Neural crest cell (in vitro differentiated cells): ENCODE measurements at regions not wholly inside any gene's neighbourhood (a gene's known extent, or its start where the extent isn't known, plus 50 kb on each side); places are given as distances from the start of the nearest gene placed in this dataset.

Experiments used
- DNase-seq: peaks from one replicate; pipeline ENCODE4 v3.0.0; 2021; ENCODE audit warnings: low read depth, mixed read lengths, low spot score
- H3K27ac Mint-ChIP-seq: one replicate; pipeline ENCODE4 v1.8.0; 2021; ENCODE audit warnings: mild to moderate bottlenecking, mixed read lengths; ENCODE audit not compliant: unreplicated experiment
- H3K27me3 Mint-ChIP-seq: 2 replicates; pipeline ENCODE4 v1.8.0; 2021; ENCODE audit warnings: low read depth, mild to moderate bottlenecking, mixed read lengths
- H3K36me3 Mint-ChIP-seq: 2 replicates; pipeline ENCODE4 v1.8.0; 2021; ENCODE audit warnings: low read depth, mild to moderate bottlenecking, mixed read lengths
- H3K4me1 Mint-ChIP-seq: 2 replicates; pipeline ENCODE4 v1.8.0; 2021; ENCODE audit warnings: mixed read lengths
- H3K4me3 Mint-ChIP-seq: one replicate; pipeline ENCODE4 v1.8.0; 2021; ENCODE audit warnings: mild to moderate bottlenecking, mixed read lengths
- H3K9me3 Mint-ChIP-seq: 2 replicates; pipeline ENCODE4 v1.8.0; 2021; ENCODE audit warnings: mixed read lengths
- CTCF ChIP-seq: fragments of 200-600 bp; sonication (generic); conservative IDR thresholded peaks from 2 replicates; pipeline ENCODE4 v1.5.0; 2021; ENCODE audit warnings: antibody characterized with exemption, mild to moderate bottlenecking

GRCh38 chr14:54337314-54337713, 59.5 kb upstream of the CDKN3 start:
- Mint-ChIP-seq H3K27me3 (peaks cover 3% of the 10 kb centered on the region), H3K4me3 (no peak overlapping the region), H3K36me3 (no peaks in the 10 kb centered on the region), H3K9me3 (no peaks in the 10 kb centered on the region), H3K4me1 (peaks cover 14% of the 10 kb centered on the region), H3K27ac (no peak overlapping the region)
- DNase-seq = no peak
- no peak for TF ChIP-seq CTCF

GRCh38 chr14:54338696-54339317, 58.0 kb upstream of the CDKN3 start:
- Mint-ChIP-seq H3K4me3 (no peak overlapping the region), H3K4me1 (peaks cover 21% of the 10 kb centered on the region), H3K36me3 (no peaks in the 10 kb centered on the region), H3K9me3 (no peaks in the 10 kb centered on the region), H3K27ac (no peak overlapping the region), H3K27me3 (peaks cover 3% of the 10 kb centered on the region)
- DNase-seq = no peak
- TF ChIP-seq CTCF = peak; percentile 59

GRCh38 chr14:54339771-54340170, 57.0 kb upstream of the CDKN3 start:
- H3K27ac Mint-ChIP-seq = no peak overlapping the region
- no peak overlapping the region for H3K4me3 Mint-ChIP-seq
- H3K9me3 Mint-ChIP-seq = no peaks in the 10 kb centered on the region
- peaks cover 31% of the 10 kb centered on the region for H3K4me1 Mint-ChIP-seq
- H3K36me3 Mint-ChIP-seq = no peaks in the 10 kb centered on the region
- peaks cover 3% of the 10 kb centered on the region for H3K27me3 Mint-ChIP-seq
- no peak for DNase-seq
- TF ChIP-seq CTCF = no peak

- Mint-ChIP-seq H3K9me3 (no peaks in the 10 kb centered on the region), H3K36me3 (no peaks in the 10 kb centered on the region), H3K4me1 (peaks cover 26% of the 10 kb centered on the region), H3K27me3 (peaks cover 3% of the 10 kb centered on the region), H3K27ac (no peak overlapping the region), H3K4me3 (no peak overlapping the region)
- DNase-seq = no peak
- TF ChIP-seq CTCF = no peak
Measured at GRCh38 chr14:54342806-54343205, 54.0 kb upstream of the CDKN3 start.

GRCh38 chr14:54343272-54344121, 53.3 kb upstream of the CDKN3 start:
- no peaks in the 10 kb centered on the region for H3K9me3 Mint-ChIP-seq
- H3K4me1 Mint-ChIP-seq = peaks cover 24% of the 10 kb centered on the region
- TF ChIP-seq CTCF = no peak
- H3K36me3 Mint-ChIP-seq = no peaks in the 10 kb centered on the region
- no peak overlapping the region for H3K27ac Mint-ChIP-seq
- no peak for DNase-seq
- peaks cover 2% of the 10 kb centered on the region for H3K27me3 Mint-ChIP-seq
- H3K4me3 Mint-ChIP-seq = no peak overlapping the region
